ENCODE measurements at regions not wholly inside any gene's neighbourhood (a gene's known extent, or its start where the extent isn't known, plus 50 kb on each side); places are given as distances from the start of the nearest gene placed in this dataset.

DNA sequence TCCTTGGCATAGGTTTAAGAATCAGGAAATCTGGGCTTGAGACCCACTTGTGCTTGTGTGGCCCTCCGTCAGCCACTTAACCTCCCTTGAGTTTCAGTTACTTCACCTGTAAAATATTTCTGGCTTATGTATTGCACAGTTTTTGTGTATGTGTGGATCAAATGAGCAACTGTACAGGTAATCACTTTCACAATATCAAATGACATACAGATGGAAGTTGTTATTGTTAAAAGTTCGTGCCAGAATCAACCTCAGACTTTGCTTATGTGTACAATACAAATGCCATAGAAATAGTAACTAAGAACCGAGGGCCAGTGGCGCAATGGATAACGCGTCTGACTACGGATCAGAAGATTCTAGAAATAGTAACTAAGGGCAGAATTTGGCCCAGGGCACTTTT, 65.6 kb upstream of the KIF13A start:
- Histone ChIP-seq H3K27ac (peak overlapping the region; percentile 11), H3K27me3 (no peaks in the 10 kb centered on the region), H3K4me3 (peak overlapping the region in 1 of 2 donors; percentile 11), H3K4me1 (peaks cover 12% of the 10 kb centered on the region), H3K9me3 (no peaks in the 10 kb centered on the region), H3K36me3 (no peaks in the 10 kb centered on the region)
- TF ChIP-seq POLR2A (IDR thresholded peaks at IDR 0.05), result no peak
- TF ChIP-seq CTCF (IDR thresholded peaks at IDR 0.05), result no peak
- no peak for TF ChIP-seq POLR2AphosphoS5 (IDR thresholded peaks at IDR 0.05; ENCODE audit: insufficient read depth in 1 of 2, low read depth in 1 of 2)
- intact Hi-C loops (cut with DNase I), result no loop called here
- DNase-seq (ENCODE audit: extremely low spot score in 2 of 2), result no peak

DNA sequence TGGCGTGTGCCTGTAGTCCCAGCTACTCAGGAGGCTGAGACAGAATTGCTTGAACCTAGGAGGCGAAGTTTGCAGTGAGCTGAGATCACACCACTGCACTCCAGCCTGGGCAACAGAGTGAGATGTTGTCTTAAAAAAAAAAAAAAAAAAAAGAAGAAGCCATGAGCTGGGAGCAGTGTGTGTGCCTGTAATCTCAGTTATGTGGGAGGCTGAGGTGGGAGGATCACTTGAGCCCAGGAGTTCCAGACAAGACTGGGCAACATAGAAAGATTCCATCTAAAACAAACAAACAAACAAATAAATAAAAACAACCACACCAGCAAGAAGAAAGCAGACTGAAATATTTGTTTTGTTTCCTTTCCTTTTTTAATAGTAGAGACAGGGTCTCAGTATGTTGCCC, 62.2 kb upstream of the KIF13A start:
- H3K36me3 ChIP-seq, result no peaks in the 10 kb centered on the region
- no peak for DNase-seq (ENCODE audit: extremely low spot score in 2 of 2)
- TF ChIP-seq POLR2A (IDR thresholded peaks at IDR 0.05) (no peak), POLR2AphosphoS5 (IDR thresholded peaks at IDR 0.05; ENCODE audit: insufficient read depth in 1 of 2, low read depth in 1 of 2) (no peak), CTCF (IDR thresholded peaks at IDR 0.05) (no peak)
- H3K27ac ChIP-seq, result no peak overlapping the region
- no peak overlapping the region for H3K4me3 ChIP-seq
- intact Hi-C loops (cut with DNase I), result no loop called here
- H3K4me1 ChIP-seq, result peaks cover 20% of the 10 kb centered on the region
- no peaks in the 10 kb centered on the region for H3K9me3 ChIP-seq
- H3K27me3 ChIP-seq, result no peaks in the 10 kb centered on the region

DNA sequence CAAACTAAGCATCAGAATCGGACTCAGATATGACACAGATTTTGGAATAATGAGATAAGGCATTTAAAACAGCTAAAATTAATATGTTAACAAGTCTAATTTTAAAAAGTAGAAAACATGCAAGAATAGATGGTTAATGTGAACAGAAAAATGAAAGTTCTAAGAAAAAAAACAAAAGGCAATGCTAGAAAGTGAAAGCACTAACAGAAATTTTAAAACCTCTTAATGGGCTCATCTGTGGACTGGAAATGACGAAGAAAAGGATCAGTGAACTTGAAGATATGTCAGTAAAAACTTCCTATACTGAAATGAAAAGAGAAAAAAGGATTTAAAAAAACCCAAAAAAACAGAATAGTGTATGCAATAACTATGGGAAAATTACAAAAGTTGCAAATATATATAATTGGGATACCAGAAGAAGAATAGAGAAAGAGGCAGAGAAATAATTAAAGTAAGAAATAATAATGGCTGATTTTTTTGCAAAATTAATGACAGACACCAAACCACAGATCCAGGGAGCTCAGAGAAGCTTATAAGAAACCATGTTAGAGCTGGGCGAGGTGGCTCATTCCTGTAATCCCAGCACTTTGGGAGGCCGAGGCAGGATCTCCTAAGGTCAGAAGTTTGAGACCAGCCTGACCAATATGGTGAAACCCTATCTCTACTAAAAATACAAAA, 61.7 kb upstream of the KIF13A start:
- no peak for TF ChIP-seq CTCF (IDR thresholded peaks at IDR 0.05)
- no peak for TF ChIP-seq POLR2A (IDR thresholded peaks at IDR 0.05)
- TF ChIP-seq POLR2AphosphoS5 (IDR thresholded peaks at IDR 0.05; ENCODE audit: insufficient read depth in 1 of 2, low read depth in 1 of 2), result no peak
- Histone ChIP-seq H3K9me3 (no peaks in the 10 kb centered on the region), H3K27me3 (no peaks in the 10 kb centered on the region), H3K4me1 (peaks cover 22% of the 10 kb centered on the region), H3K36me3 (no peaks in the 10 kb centered on the region), H3K4me3 (no peak overlapping the region), H3K27ac (no peak overlapping the region)
- DNase-seq (ENCODE audit: extremely low spot score in 2 of 2), result no peak
- intact Hi-C loops (cut with DNase I), result no loop called here

DNA sequence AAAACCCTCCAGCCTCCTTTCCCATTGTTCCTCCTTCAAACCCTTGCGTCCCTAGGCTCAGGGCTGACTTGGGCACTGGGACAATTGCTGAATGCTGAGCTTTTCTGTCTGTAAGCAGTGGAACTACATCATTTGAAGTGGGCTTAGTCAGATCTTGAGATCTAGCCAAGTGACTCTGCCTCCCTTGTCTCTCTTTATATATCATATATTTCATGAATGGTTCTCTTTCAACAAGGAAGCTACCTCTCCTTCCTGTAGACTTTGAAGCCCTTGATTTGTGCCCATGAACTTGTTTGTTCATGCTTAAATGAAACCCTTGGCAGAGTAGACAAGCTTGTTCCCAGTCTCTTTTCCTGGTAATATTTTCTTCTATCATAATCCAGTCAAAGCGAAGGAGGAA, 60.0 kb upstream of the KIF13A start:
- intact Hi-C loops (cut with DNase I), result no loop called here
- H3K36me3 ChIP-seq, result no peaks in the 10 kb centered on the region
- H3K27me3 ChIP-seq, result no peaks in the 10 kb centered on the region
- peak in 1 of 2 donors; percentile 82 for TF ChIP-seq POLR2AphosphoS5 (IDR thresholded peaks at IDR 0.05; ENCODE audit: insufficient read depth in 1 of 2, low read depth in 1 of 2)
- no peak for TF ChIP-seq POLR2A (IDR thresholded peaks at IDR 0.05)
- TF ChIP-seq CTCF (IDR thresholded peaks at IDR 0.05), result no peak
- H3K27ac ChIP-seq, result no peak overlapping the region
- H3K4me1 ChIP-seq, result peaks cover 28% of the 10 kb centered on the region
- DNase-seq (ENCODE audit: extremely low spot score in 2 of 2), result no peak
- no peak overlapping the region for H3K4me3 ChIP-seq
- H3K9me3 ChIP-seq, result no peaks in the 10 kb centered on the region

DNA sequence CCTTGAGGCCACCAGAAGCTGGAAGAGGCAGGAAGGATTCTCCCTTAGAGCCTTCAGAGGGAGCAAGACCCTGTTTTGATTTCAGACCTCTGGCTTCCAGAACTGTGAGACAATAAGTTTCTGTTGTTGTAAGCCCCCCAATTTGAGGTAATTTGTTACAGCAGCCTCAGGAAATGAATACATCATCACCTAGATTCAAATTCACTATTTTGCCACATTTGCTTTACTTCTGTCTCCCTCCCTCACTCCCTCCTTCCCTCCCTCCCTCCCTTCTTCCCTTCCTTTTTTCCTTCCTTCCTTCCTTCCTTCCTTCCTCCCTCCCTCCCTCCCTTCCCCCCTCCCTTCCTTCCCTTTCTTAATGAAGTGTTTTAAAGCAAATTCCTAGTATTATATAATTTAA, 58.1 kb upstream of the KIF13A start:
- TF ChIP-seq CTCF (IDR thresholded peaks at IDR 0.05), result no peak
- no peak for TF ChIP-seq POLR2A (IDR thresholded peaks at IDR 0.05)
- no peak for TF ChIP-seq POLR2AphosphoS5 (IDR thresholded peaks at IDR 0.05; ENCODE audit: insufficient read depth in 1 of 2, low read depth in 1 of 2)
- H3K36me3 ChIP-seq, result no peaks in the 10 kb centered on the region
- H3K4me3 ChIP-seq, result no peak overlapping the region
- no peak for DNase-seq (ENCODE audit: extremely low spot score in 2 of 2)
- H3K9me3 ChIP-seq, result no peaks in the 10 kb centered on the region
- no peaks in the 10 kb centered on the region for H3K27me3 ChIP-seq
- no peak overlapping the region for H3K27ac ChIP-seq
- peaks cover 30% of the 10 kb centered on the region for H3K4me1 ChIP-seq
- intact Hi-C loops (cut with DNase I), result no loop called here

Measured in vagina (tissue), 2 donors.